ENCODE measurements at regions not wholly inside any gene's neighbourhood (a gene's known extent, or its start where the extent isn't known, plus 50 kb on each side); places are given as distances from the start of the nearest gene placed in this dataset.

GRCh38 chr2:176546550-176546949 lies 277.3 kb downstream of the MTX2 start:
- Histone ChIP-seq H3K36me3 (ENCODE audit: insufficient read depth, low read length, poor library complexity, severe bottlenecking) (no peaks in the 10 kb centered on the region), H3K4me1 (ENCODE audit: insufficient read depth, low read length, poor library complexity, severe bottlenecking) (peaks cover 20% of the 10 kb centered on the region), H3K4me3 (ENCODE audit: low read depth, low read length, poor library complexity, severe bottlenecking) (no peak overlapping the region), H3K9me3 (ENCODE audit: low read depth, low read length, poor library complexity, severe bottlenecking) (no peaks in the 10 kb centered on the region), H3K27ac (ENCODE audit: low read depth, low read length, poor library complexity, severe bottlenecking) (no peak overlapping the region), H3K27me3 (replicated peaks; ENCODE audit: insufficient read depth, low read depth, low read length, poor library complexity) (no peaks in the 10 kb centered on the region)
- intact Hi-C loops (cut with micrococcal nuclease; ENCODE audit: unreplicated experiment): no loop called here
- no TSS peak for BruUV-seq (replicated peaks)
- TF ChIP-seq EZH2 (IDR thresholded peaks at IDR 0.05; ENCODE audit: borderline replicate concordance, low read depth, low read length, poor library complexity, severe bottlenecking): no peak
- TF ChIP-seq CTCF (conservative IDR thresholded peaks at IDR 0.05; ENCODE audit: low read depth, low read length): no peak
- ChIA-PET POLR2A (ENCODE audit: low non-redundant PET) (interaction anchor here (0.6 kb wide), 1 partner anchor 110 kb away, joined by 12 read pairs; no protein-coding TSS in a partner anchor), CTCF (no interaction called here)
- no peak for DNase-seq (ENCODE audit: low spot score)

- no peak for DNase-seq (ENCODE audit: low spot score)
- TF ChIP-seq CTCF (conservative IDR thresholded peaks at IDR 0.05; ENCODE audit: low read depth, low read length): no peak
- TF ChIP-seq EZH2 (IDR thresholded peaks at IDR 0.05; ENCODE audit: borderline replicate concordance, low read depth, low read length, poor library complexity, severe bottlenecking): no peak
- BruUV-seq (replicated peaks): no TSS peak
- no peak overlapping the region for H3K4me3 ChIP-seq (ENCODE audit: low read depth, low read length, poor library complexity, severe bottlenecking)
- H3K27me3 ChIP-seq (replicated peaks; ENCODE audit: insufficient read depth, low read depth, low read length, poor library complexity): no peaks in the 10 kb centered on the region
- CTCF ChIA-PET: interaction anchor here (2.1 kb wide), 1 partner anchor 425 kb away, joined by 16 read pairs; no protein-coding TSS in a partner anchor
- intact Hi-C loops (cut with micrococcal nuclease; ENCODE audit: unreplicated experiment): loop anchor here (2.0 to 10.0 kb wide), 5 partner anchors 85 to 592 kb away; partner anchors contain the start of gene HOXD8
- no peak overlapping the region for H3K27ac ChIP-seq (ENCODE audit: low read depth, low read length, poor library complexity, severe bottlenecking)
- POLR2A ChIA-PET (ENCODE audit: low non-redundant PET): no interaction called here
- no peaks in the 10 kb centered on the region for H3K36me3 ChIP-seq (ENCODE audit: insufficient read depth, low read length, poor library complexity, severe bottlenecking)
- peaks cover 13% of the 10 kb centered on the region for H3K4me1 ChIP-seq (ENCODE audit: insufficient read depth, low read length, poor library complexity, severe bottlenecking)
- no peaks in the 10 kb centered on the region for H3K9me3 ChIP-seq (ENCODE audit: low read depth, low read length, poor library complexity, severe bottlenecking)
Measured at GRCh38 chr2:176552501-176553135, 283.4 kb downstream of the MTX2 start.

GRCh38 chr2:176553685-176554100 lies 284.5 kb downstream of the MTX2 start:
- no TSS peak for BruUV-seq (replicated peaks)
- CTCF ChIA-PET: interaction anchor here (1.1 to 2.1 kb wide), 14 partner anchors 10 to 426 kb away, joined by 3 to 28 read pairs (median 5); no protein-coding TSS in a partner anchor
- peak; percentile 94 for DNase-seq (ENCODE audit: low spot score)
- Histone ChIP-seq H3K36me3 (ENCODE audit: insufficient read depth, low read length, poor library complexity, severe bottlenecking) (no peaks in the 10 kb centered on the region), H3K4me1 (ENCODE audit: insufficient read depth, low read length, poor library complexity, severe bottlenecking) (peaks cover 17% of the 10 kb centered on the region), H3K27me3 (replicated peaks; ENCODE audit: insufficient read depth, low read depth, low read length, poor library complexity) (no peaks in the 10 kb centered on the region), H3K27ac (ENCODE audit: low read depth, low read length, poor library complexity, severe bottlenecking) (peak overlapping the region; percentile 80), H3K9me3 (ENCODE audit: low read depth, low read length, poor library complexity, severe bottlenecking) (no peaks in the 10 kb centered on the region), H3K4me3 (ENCODE audit: low read depth, low read length, poor library complexity, severe bottlenecking) (peak overlapping the region; percentile 53)
- intact Hi-C loops (cut with micrococcal nuclease; ENCODE audit: unreplicated experiment): loop anchor here (1.0 to 10.0 kb wide), 7 partner anchors 84 to 591 kb away; partner anchors contain the start of gene HOXD8
- TF ChIP-seq EZH2 (IDR thresholded peaks at IDR 0.05; ENCODE audit: borderline replicate concordance, low read depth, low read length, poor library complexity, severe bottlenecking): no peak
- peak; percentile 58 for TF ChIP-seq CTCF (conservative IDR thresholded peaks at IDR 0.05; ENCODE audit: low read depth, low read length)
- POLR2A ChIA-PET (ENCODE audit: low non-redundant PET): interaction anchor here (0.6 kb wide), 2 partner anchors 414 to 423 kb away, joined by 4 to 5 read pairs; no protein-coding TSS in a partner anchor
